HepG2 (cell line): ENCODE measurements at regions not wholly inside any gene's neighbourhood (a gene's known extent, or its start where the extent isn't known, plus 50 kb on each side); places are given as distances from the start of the nearest gene placed in this dataset.
A peak's percentile ranks its signal among the peaks of the same experiment; 100 is the strongest.

Source experiments
- ATAC-seq: fragments of 200-7000 bp; cut with Tn5 transposase; 3 replicates; pipeline ENCODE4 v1.9.1; 2020; ENCODE audit warnings: mild to moderate bottlenecking, moderate library complexity
- BruUV-seq: library from RNA; stranded (reverse); fragments of 400-500 nt; replicated peaks from 2 replicates; lab custom pipeline; 2021; lab: Mats Ljungman, UMichigan
- CTCF ChIA-PET: fragments of 300-600 bp; formaldehyde crosslinking; extraction: SDS; loops from one replicate; lab custom pipeline; 2021; ENCODE audit warnings: low total read pairs, inconsistent platforms, low intra/inter-chr PET ratio; lab: Yijun Ruan, JAX
- POLR2A ChIA-PET: fragments of 350-600 bp; sonication (Branson Sonifier 250); formaldehyde crosslinking; loops from one replicate; lab custom pipeline; 2020; ENCODE audit warnings: antibody characterized with exemption, inconsistent platforms; lab: Yijun Ruan, JAX
- DNase-seq: peaks from one replicate; pipeline ENCODE4 v3.0.0-alpha.2; 2015; ENCODE audit warnings: low spot score
- FAIRE-seq: peaks from 3 replicates; lab custom pipeline; 2011; peaks lifted over from hg19 to GRCh38; lab: Jason Lieb, UNC
- H2AFZ ChIP-seq: one replicate; pipeline ENCODE4 v1.6.1; 2011; ENCODE audit warnings: low read length, inconsistent platforms
- H3K27ac ChIP-seq: fragments of 300-600 bp; 3 replicates; pipeline ENCODE4 v1.8.0; 2011; ENCODE audit warnings: mixed run types, mild to moderate bottlenecking, mixed read lengths, low read length, inconsistent platforms; ENCODE audit not compliant: insufficient read depth; ENCODE audit errors: extremely low read length
- H3K27me3 ChIP-seq, 2 experiments: fragments of 200-600 bp in 1 of 2; 2 replicates in 1 of 2; 3 replicates in 1 of 2; pipeline versions ENCODE4 v1.6.0 to v1.8.0; 2011; ENCODE audit warnings: low read length in 2 of 2, mild to moderate bottlenecking in 2 of 2, moderate library complexity in 2 of 2, inconsistent platforms in 1 of 2; ENCODE audit not compliant: insufficient read depth in 2 of 2, control insufficient read depth in 1 of 2
- H3K36me3 ChIP-seq, 2 experiments: fragments of 200-600 bp in 1 of 2; replicated peaks in 1 of 2; 2 replicates in 1 of 2; 3 replicates in 1 of 2; pipeline versions ENCODE4 v1.5.1 to v1.8.0; 2011; ENCODE audit warnings: low read length in 2 of 2, inconsistent platforms in 1 of 2; ENCODE audit not compliant: insufficient read depth in 2 of 2, control insufficient read depth in 1 of 2
- H3K4me1 ChIP-seq: 2 replicates; pipeline ENCODE4 v1.5.1; 2012; ENCODE audit warnings: low read length, inconsistent platforms; ENCODE audit not compliant: insufficient read depth
- H3K4me2 ChIP-seq: 2 replicates; pipeline ENCODE4 v1.6.0; 2011; ENCODE audit warnings: low read depth, low read length, inconsistent platforms
- H3K4me3 ChIP-seq, 3 experiments: fragments of 200-600 bp in 1 of 3; sonication (generic), shearing (Covaris generic) in 1 of 3; replicated peaks in 1 of 3; 2 replicates each; pipeline ENCODE4 v1.5.1; 2011 to 2016; ENCODE audit warnings: low read length in 3 of 3, inconsistent platforms in 2 of 3, low read depth in 2 of 3, mild to moderate bottlenecking in 2 of 3, control low read depth in 1 of 3, mixed read lengths in 1 of 3; ENCODE audit not compliant: insufficient read depth in 1 of 3
- H3K79me2 ChIP-seq: one replicate; pipeline ENCODE4 v1.6.1; 2011; ENCODE audit warnings: low read length, inconsistent platforms; ENCODE audit not compliant: insufficient read depth
- H3K9ac ChIP-seq: 2 replicates; pipeline ENCODE4 v1.6.0; 2011; ENCODE audit warnings: mild to moderate bottlenecking, low read depth, low read length, inconsistent platforms; ENCODE audit not compliant: insufficient read depth
- H3K9me3 ChIP-seq: 2 replicates; pipeline ENCODE4 v1.5.1; 2012; ENCODE audit warnings: mild to moderate bottlenecking, low read length
- H4K20me1 ChIP-seq: 2 replicates; pipeline ENCODE4 v1.6.0; 2011; ENCODE audit warnings: inconsistent platforms, mild to moderate bottlenecking, low read length, moderate library complexity; ENCODE audit not compliant: insufficient read depth
- CENPX ChIP-seq: sonication (generic); formaldehyde crosslinking; IDR thresholded peaks from 2 replicates; pipeline ENCODE4 v1.9.0; 2021; ENCODE audit warnings: mild to moderate bottlenecking, missing genetic modification reagents, moderate library complexity
- EP300 ChIP-seq, 3 experiments: sonication (generic) in 1 of 3; formaldehyde crosslinking in 1 of 3; IDR thresholded peaks; 2 replicates each; pipeline versions ENCODE4 v1.5.1 to v1.6.1; 2011 to 2020; ENCODE audit warnings: low read depth in 2 of 3, low read length in 2 of 3, borderline replicate concordance in 1 of 3, improper control_type of control experiment in 1 of 3, mild to moderate bottlenecking in 1 of 3, missing genetic modification reagents in 1 of 3, moderate library complexity in 1 of 3
- FOXA3 ChIP-seq: IDR thresholded peaks from 2 replicates; pipeline ENCODE4 v1.6.1; 2016; ENCODE audit warnings: missing genetic modification reagents, missing compliant biosample characterization
- GATAD2A ChIP-seq: IDR thresholded peaks from 2 replicates; pipeline ENCODE4 v1.6.1; 2016
- KAT7 ChIP-seq: IDR thresholded peaks from 2 replicates; pipeline ENCODE4 v1.6.1; 2018; ENCODE audit warnings: borderline replicate concordance, missing compliant biosample characterization
- SMARCC2 ChIP-seq: fragments of 450-650 bp; IDR thresholded peaks from 2 replicates; pipeline ENCODE4 v1.6.1; 2017; ENCODE audit warnings: antibody characterized with exemption, mild to moderate bottlenecking
- SOX13 ChIP-seq, 3 experiments: fragments of 450-650 bp in 1 of 3; sonication (generic) in 1 of 3; formaldehyde crosslinking in 1 of 3; IDR thresholded peaks in 2 of 3; conservative IDR thresholded peaks in 1 of 3; 2 replicates each; pipeline versions ENCODE4 v1.5.0 to v1.6.1; 2016 to 2020; ENCODE audit warnings: antibody characterized with exemption in 1 of 3, mild to moderate bottlenecking in 1 of 3, missing compliant biosample characterization in 1 of 3, missing genetic modification reagents in 1 of 3, moderate library complexity in 1 of 3
- THAP7 ChIP-seq: sonication (generic); formaldehyde crosslinking; IDR thresholded peaks from 2 replicates; pipeline ENCODE4 v1.8.1; 2023; ENCODE audit warnings: mild to moderate bottlenecking, missing genetic modification reagents
- ZMYM4 ChIP-seq: sonication (generic); formaldehyde crosslinking; IDR thresholded peaks from 2 replicates; pipeline ENCODE4 v1.8.1; 2023; ENCODE audit warnings: mild to moderate bottlenecking, missing genetic modification reagents
- ZNF12 ChIP-seq: sonication (generic); formaldehyde crosslinking; IDR thresholded peaks from 2 replicates; pipeline ENCODE4 v1.5.0; 2020; ENCODE audit warnings: missing genetic modification reagents
- ZNF251 ChIP-seq: sonication (generic); formaldehyde crosslinking; IDR thresholded peaks from 2 replicates; pipeline ENCODE4 v1.9.0; 2021; ENCODE audit warnings: mild to moderate bottlenecking, missing genetic modification reagents
- ZNF44 ChIP-seq: sonication (generic); formaldehyde crosslinking; IDR thresholded peaks from 2 replicates; pipeline ENCODE4 v1.5.1; 2020; ENCODE audit warnings: mild to moderate bottlenecking, missing genetic modification reagents
- ZNF7 ChIP-seq: IDR thresholded peaks from 2 replicates; pipeline ENCODE4 v1.6.1; 2016; ENCODE audit warnings: missing biosample characterization, missing genetic modification reagents
- ZNF790 ChIP-seq: sonication (generic); formaldehyde crosslinking; IDR thresholded peaks from 2 replicates; pipeline ENCODE4 v1.8.0; 2022; ENCODE audit warnings: missing genetic modification reagents, mild to moderate bottlenecking, borderline replicate concordance
- WGBS: methylation state at CpG from one replicate; pipeline ENCODE4 v1.1.6; 2017; ENCODE audit warnings: low lambda C conversion rate; 5-methylcytosine and 5-hydroxymethylcytosine counted together
- in situ Hi-C: cut with HindIII; loops from 2 replicates; pipeline ENCODE4 v1.10.0; 2017; ENCODE audit warnings: low pct_unique_long_range_greater_than_20kb; ENCODE audit not compliant: extremely low pct_ligation_motif_present
- intact Hi-C: fragments of 100-400 bp; cut with micrococcal nuclease; formaldehyde crosslinking; loops from one replicate; pipeline ENCODE4 v1.10.0; 2022; ENCODE audit not compliant: unreplicated experiment
- TF ChIP-seq, protein P1 (sequence below): sonication (generic); formaldehyde crosslinking; IDR thresholded peaks from 2 replicates; pipeline ENCODE4 v1.4.0; 2020; ENCODE audit warnings: missing genetic modification reagents
- TF ChIP-seq, protein P2 (sequence below), 2 experiments: sonication (generic) in 1 of 2; formaldehyde crosslinking in 1 of 2; IDR thresholded peaks; 2 replicates each; pipeline versions ENCODE4 v1.4.0 to v1.6.1; 2016 to 2020; ENCODE audit warnings: borderline replicate concordance in 1 of 2, low read depth in 1 of 2, mild to moderate bottlenecking in 1 of 2, missing genetic modification reagents in 1 of 2

GRCh38 chr4:157997296-157997695, 175.5 kb downstream of the GASK1B start:
- BruUV-seq, result no TSS peak
- peak; percentile 52 for DNase-seq
- no peak for FAIRE-seq
- 67% methylated on average over 1 of the region's 1 CpG for WGBS
- in situ Hi-C loops, result loop anchor here (25.0 kb wide), 1 partner anchor 615 kb away; no protein-coding TSS in a partner anchor
- peak; percentile 32; the same call in 2 of the 3 replicates for ATAC-seq
- Histone ChIP-seq H3K9ac (no peak overlapping the region), H3K27me3 (no peaks in the 10 kb centered on the region), H3K9me3 (no peaks in the 10 kb centered on the region), H3K4me3 (no peak overlapping the region), H3K4me2 (0 out of 2 replicates have a peak overlapping the region, but pooled peaks have one; percentile 5), H3K4me1 (peaks cover 81% of the 10 kb centered on the region), H3K79me2 (no peaks in the 10 kb centered on the region), H4K20me1 (no peaks in the 10 kb centered on the region), H2AFZ (no peak overlapping the region), H3K36me3 (no peaks in the 10 kb centered on the region), H3K27ac (peak overlapping the region; percentile 52)
- intact Hi-C loops, result no loop called here
- ChIA-PET CTCF (no interaction called here), POLR2A (interaction anchor here (0.8 to 1.3 kb wide), 2 partner anchors 23 to 174 kb away, joined by 3 read pairs; no protein-coding TSS in a partner anchor)
- TF ChIP-seq ZNF790 (no peak), CENPX (CRISPR knock-in tag) (no peak), SOX13 (IDR thresholded peaks at IDR 0.05) (no peak), SOX13 (CRISPR knock-in tag; conservative IDR thresholded peaks at IDR 0.05 in 1 of 2, IDR thresholded peaks at IDR 0.05 in 1 of 2) (peak in 1 of 2 experiments; percentile 80; a peak in 2 of 4 replicates), FOXA3 (CRISPR knock-in tag) (0 out of 2 replicates have a peak, but pooled peaks have one; percentile 17), ZNF44 (CRISPR knock-in tag) (no peak), THAP7 (CRISPR knock-in tag) (no peak), ZMYM4 (CRISPR knock-in tag) (peak; percentile 30; the same call in 1 of the 2 replicates), ZNF251 (CRISPR knock-in tag) (no peak), KAT7 (CRISPR knock-in tag) (no peak), ZNF12 (CRISPR knock-in tag) (peak; percentile 56; the same call in 1 of the 2 replicates), EP300 (IDR thresholded peaks at IDR 0.05; ENCODE audit: low read depth in 2 of 2, low read length in 2 of 2) (peak in 1 of 2 experiments; percentile 31; a peak in 1 of 4 replicates), EP300 (CRISPR knock-in tag; IDR thresholded peaks at IDR 0.05; ENCODE audit: borderline replicate concordance) (no peak), ZNF7 (CRISPR knock-in tag) (no peak), GATAD2A (CRISPR knock-in tag) (peak; percentile 37; the same call in 1 of the 2 replicates), SMARCC2 (no peak)
- TF ChIP-seq, protein P1, sequence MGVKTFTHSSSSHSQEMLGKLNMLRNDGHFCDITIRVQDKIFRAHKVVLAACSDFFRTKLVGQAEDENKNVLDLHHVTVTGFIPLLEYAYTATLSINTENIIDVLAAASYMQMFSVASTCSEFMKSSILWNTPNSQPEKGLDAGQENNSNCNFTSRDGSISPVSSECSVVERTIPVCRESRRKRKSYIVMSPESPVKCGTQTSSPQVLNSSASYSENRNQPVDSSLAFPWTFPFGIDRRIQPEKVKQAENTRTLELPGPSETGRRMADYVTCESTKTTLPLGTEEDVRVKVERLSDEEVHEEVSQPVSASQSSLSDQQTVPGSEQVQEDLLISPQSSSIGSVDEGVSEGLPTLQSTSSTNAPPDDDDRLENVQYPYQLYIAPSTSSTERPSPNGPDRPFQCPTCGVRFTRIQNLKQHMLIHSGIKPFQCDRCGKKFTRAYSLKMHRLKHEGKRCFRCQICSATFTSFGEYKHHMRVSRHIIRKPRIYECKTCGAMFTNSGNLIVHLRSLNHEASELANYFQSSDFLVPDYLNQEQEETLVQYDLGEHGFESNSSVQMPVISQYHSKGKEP (CRISPR knock-in tag), result no peak
- TF ChIP-seq, protein P2, sequence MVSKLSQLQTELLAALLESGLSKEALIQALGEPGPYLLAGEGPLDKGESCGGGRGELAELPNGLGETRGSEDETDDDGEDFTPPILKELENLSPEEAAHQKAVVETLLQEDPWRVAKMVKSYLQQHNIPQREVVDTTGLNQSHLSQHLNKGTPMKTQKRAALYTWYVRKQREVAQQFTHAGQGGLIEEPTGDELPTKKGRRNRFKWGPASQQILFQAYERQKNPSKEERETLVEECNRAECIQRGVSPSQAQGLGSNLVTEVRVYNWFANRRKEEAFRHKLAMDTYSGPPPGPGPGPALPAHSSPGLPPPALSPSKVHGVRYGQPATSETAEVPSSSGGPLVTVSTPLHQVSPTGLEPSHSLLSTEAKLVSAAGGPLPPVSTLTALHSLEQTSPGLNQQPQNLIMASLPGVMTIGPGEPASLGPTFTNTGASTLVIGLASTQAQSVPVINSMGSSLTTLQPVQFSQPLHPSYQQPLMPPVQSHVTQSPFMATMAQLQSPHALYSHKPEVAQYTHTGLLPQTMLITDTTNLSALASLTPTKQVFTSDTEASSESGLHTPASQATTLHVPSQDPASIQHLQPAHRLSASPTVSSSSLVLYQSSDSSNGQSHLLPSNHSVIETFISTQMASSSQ (IDR thresholded peaks at IDR 0.05; ENCODE audit: low read depth), result no peak
- TF ChIP-seq, protein P2 (CRISPR knock-in tag; IDR thresholded peaks at IDR 0.05; ENCODE audit: borderline replicate concordance), result peak; percentile 39; the same call in 1 of the 2 replicates
